ENCODE measurements at regions not wholly inside any gene's neighbourhood (a gene's known extent, or its start where the extent isn't known, plus 50 kb on each side); places are given as distances from the start of the nearest gene placed in this dataset.

DNA sequence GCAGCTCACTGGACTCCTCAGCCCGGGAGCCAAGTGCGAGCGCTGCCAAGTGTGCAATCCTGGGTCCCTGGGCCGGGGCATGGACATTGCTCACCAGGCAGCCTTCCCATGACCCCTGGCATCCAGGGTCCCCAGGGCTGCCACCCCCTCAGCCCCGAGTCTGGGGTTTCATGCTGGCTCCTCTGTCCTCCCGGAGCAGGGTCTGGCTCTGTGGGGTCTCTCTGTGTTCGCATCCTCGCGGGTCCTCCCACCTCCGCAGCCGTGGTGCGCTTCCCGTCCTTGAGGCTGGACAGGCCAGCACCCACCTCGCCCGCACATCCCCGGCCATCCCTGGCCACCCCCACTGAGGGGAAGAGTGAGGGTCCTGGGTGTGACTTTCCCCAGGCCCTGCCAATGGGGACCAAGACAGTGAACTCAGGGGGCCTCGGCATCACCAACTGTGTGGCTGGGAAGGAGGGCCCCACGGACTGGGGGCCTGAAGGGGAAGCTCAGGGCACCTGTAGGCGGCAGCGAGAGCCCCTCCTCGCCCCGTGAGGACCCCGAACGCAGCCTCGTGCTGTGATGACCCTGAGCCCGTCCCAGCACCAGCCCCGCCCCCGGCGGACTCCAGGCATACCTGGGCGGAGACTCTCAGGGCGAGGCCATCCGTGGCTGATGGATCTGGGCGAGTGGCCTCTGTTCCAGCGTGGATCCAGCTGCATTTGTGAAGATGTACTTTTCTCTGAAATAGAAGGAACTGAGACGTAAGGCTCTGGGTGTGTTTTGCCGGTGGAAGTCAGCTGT is 50.3 kb upstream of the CFAP46 start:
- no peak for DNase-seq
- H3K4me1 Mint-ChIP-seq (ENCODE audit: low read depth) = peaks cover 7% of the 10 kb centered on the region
- no peaks in the 10 kb centered on the region for H3K36me3 Mint-ChIP-seq (ENCODE audit: low read depth)
- H3K27ac Mint-ChIP-seq = no peak overlapping the region
- no peak overlapping the region for H3K4me3 Mint-ChIP-seq
- TF ChIP-seq, protein P1, sequence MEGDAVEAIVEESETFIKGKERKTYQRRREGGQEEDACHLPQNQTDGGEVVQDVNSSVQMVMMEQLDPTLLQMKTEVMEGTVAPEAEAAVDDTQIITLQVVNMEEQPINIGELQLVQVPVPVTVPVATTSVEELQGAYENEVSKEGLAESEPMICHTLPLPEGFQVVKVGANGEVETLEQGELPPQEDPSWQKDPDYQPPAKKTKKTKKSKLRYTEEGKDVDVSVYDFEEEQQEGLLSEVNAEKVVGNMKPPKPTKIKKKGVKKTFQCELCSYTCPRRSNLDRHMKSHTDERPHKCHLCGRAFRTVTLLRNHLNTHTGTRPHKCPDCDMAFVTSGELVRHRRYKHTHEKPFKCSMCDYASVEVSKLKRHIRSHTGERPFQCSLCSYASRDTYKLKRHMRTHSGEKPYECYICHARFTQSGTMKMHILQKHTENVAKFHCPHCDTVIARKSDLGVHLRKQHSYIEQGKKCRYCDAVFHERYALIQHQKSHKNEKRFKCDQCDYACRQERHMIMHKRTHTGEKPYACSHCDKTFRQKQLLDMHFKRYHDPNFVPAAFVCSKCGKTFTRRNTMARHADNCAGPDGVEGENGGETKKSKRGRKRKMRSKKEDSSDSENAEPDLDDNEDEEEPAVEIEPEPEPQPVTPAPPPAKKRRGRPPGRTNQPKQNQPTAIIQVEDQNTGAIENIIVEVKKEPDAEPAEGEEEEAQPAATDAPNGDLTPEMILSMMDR (IDR thresholded peaks at IDR 0.05) = no peak
- no peaks in the 10 kb centered on the region for H3K9me3 Mint-ChIP-seq
- peaks cover 14% of the 10 kb centered on the region for H3K27me3 Mint-ChIP-seq (ENCODE audit: insufficient read depth)
